Stimulated activated CD8-positive, alpha-beta memory T cell treated with anti-CD3 and anti-CD28 coated beads, Interleukin-2, amount 100 ng/mL, for 48 hours (primary cell): ENCODE measurements at regions not wholly inside any gene's neighbourhood (a gene's known extent, or its start where the extent isn't known, plus 50 kb on each side); places are given as distances from the start of the nearest gene placed in this dataset.

Experiments
- DNase-seq, 2 donors: peaks; one replicate each; pipeline ENCODE4 v3.0.0-alpha.2; 2020; ENCODE audit warnings: low read depth in 2 of 2

DNA sequence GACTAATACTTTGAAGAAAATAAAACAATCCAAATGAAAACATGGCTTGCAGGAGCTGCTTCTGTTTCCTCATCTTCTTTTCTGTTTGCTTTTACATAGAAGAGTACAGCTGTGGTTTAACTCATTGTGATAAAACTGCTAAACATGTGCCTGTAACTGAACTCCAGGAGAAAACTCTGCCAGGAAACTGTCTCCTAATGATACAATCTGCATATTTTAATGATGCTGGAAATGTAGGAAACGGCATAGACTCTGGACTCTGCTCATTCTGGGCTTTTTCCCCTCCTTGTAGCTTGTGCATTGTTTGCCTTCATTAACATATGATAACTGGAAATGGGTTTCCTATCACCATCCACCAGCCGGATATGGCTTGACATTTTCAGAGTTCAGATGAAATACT lies 813.3 kb upstream of the WWC1 start:
- DNase-seq: no peak

DNA sequence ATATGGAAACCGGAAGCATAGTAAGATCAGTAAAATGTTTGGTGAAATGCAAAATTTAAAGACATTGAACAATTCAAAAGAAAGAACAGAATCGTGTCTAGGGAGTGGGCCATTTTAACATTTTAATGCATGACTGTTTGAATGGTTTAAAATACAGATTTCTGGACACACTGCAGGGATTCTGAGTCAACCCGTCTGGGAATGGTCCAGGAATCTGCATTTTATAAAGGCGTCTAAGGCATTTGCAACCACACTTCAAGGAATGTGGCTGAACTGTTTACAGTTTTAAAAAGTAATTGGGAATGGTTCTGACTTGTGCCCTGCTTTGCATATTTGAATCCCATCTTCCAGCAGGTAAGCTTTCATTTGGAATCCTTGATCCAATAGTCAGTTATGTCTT lies 811.7 kb upstream of the WWC1 start:
- no peak for DNase-seq

DNA sequence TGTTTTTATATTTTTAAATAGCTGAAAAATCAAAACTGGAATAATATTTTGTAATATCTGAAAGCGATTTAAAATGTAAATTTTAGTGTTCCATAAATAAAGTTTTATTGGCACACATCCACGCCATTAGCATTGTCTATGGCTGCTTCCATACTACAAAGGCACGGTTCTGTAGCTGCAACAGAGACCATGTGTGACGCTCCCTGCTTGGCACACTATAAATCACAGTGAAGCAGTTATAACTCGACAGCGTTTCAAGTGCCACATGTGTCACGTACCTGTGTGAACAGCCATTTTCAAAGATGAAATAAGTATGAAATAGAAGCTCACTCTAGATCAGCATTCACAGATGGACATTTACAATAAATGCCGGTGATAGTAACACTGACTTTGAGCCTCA lies 810.1 kb upstream of the WWC1 start:
- no peak for DNase-seq

DNA sequence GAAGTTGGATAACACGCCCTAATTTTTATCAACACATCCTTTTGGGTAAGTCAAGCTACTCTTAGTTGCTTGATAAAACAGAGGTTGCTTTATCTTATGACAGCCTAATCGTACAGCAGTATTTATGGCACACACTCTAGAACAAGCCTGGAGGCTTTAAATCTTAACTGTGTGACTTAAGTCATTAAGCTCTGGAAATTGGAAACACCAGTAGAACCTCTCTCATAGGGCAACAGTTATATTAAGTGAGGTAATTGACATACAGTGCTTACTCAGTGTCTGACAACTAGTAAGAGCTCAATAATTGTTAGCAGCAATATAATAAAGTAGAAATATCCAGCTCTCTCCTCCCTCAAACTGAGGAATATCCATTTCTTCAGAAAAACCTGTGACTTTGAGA lies 808.9 kb upstream of the WWC1 start:
- no peak for DNase-seq

DNA sequence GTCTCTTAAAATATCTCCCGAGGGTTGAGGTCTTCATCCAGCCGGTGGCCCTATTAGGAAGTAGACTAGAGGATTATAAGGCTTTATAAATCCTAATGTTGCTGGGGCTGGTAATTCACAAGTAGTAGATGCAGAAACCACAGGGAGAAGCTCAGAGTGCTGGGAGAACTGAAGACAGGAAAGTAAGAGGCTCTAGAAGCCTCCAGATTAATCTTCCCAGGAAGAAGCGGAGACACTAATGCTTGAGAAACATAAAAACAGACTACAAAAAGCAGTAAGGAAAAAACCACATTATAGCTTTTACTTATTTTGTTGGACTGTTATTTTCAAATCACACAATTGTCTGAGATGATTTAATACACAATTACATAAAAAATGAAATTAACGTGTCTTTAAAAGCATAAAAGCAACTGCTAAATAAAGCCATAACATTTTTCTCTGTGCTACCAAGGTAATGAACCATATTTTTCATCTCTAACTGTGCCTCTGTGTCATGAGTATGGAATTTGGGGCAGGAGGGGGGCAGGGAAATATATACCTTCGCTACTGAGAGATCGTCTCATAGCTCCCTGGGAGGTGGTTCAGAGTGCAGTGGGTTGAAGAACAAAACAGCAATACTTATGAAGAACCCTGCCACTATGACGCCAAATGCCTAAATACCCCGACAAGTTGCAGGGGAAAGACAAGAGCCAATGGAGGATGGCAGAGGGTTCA lies 806.2 kb upstream of the WWC1 start:
- DNase-seq: no peak

DNA sequence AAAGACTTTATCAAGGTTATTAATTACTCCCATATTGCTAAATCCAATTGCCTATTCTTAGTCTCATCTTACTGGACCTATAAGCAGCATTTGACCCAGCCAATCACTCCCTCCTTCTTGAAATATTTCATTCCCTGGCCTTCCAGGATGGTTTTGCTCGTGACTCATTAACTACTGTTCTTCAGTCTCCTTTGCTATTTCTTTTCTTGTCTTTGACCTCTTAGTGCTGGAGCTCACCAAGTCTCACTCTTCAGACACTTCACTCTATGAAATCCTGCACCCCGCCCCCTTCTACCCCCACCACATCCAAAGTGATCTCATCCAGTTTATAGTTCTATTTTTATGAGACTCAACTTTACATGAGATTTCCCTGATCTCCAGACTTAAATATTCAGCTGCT lies 803.1 kb upstream of the WWC1 start:
- DNase-seq: no peak

DNA sequence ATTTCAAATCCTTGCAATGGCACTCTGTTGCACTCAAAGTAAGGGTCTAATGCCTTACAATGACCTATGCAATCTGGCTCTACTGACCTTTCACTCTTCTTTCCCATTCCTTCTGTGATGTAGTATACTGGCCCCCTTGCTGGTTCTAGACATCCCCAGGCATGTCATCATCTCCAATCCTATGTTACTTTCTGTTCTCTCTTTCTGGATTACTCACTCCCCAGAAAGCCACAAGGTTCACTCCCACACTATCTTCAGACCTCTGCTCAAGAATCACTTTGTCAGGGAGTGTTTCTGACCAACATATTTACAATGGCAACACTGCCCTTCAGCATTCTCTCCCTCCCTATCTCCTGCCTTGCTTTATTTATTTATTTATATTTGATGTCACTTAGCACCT lies 802.2 kb upstream of the WWC1 start:
- DNase-seq: no peak

DNA sequence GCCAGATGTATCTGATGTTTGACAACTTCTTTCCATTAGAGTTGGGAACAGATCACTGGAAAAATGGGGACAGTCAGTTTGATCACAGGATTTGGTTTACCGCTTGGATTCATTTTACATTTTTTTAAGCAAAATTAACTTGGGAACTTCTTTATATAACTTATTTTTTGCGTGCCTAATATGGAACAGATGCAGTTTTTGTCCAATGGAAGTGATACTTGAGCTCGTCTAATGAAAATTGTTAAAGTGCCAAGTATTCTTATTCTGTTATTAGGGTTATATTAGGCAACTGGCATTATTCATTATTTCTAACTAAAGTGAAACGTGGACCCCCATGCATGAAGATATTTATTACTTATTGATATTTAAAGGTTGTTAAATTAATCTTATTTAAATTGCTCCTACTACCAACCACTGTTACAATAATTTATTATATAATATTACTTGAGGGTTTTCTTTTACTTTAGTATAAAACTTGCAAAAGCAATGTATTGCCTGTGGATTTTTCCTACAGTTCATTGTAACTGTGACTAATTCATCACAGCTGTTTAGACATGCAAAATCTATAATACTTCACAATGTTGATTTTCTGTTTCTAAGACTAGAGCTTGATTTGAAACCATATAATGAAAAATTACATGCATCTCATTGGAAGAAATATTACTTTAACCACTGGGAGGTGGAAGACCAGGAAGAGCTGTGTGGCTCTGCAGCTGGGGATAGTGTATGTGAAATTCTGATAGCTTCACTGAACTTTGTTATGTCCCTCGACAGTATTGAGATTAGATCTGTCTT lies 787.3 kb upstream of the WWC1 start:
- no peak for DNase-seq

DNA sequence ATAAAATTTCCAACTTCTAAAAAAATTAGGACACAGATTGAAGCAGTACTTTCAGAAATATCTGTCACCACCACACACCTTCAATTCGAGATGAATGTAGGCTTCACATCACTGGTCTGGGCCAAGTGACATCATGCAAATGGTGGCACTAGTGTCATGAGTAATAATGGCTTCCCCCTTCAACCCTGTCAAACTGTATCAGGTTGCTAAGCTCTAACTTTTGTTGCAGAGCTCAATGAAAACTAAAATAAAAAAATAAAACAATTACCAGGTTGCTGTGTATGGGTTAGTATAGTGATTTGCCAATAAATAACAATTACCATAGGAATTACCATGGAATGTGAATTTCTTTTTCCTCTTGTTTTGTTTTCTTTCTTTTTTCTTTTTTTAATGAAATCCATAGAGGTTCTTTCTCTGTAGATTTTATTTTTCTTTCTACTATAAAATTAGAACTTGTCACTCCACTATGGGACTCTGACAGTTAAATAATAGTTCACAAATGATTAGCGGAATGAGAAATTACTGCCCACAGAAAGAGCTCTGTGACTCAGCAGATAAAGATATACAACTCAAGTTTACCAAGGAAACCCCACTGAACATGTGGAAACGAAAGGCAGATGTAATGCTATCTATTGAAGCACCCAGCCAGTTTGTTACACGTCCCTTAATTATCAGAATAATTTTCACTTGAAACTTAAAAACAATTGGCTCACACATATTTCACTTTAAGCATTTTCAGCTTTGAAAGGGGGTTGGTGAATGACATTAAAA lies 783.8 kb upstream of the WWC1 start:
- no peak for DNase-seq

DNA sequence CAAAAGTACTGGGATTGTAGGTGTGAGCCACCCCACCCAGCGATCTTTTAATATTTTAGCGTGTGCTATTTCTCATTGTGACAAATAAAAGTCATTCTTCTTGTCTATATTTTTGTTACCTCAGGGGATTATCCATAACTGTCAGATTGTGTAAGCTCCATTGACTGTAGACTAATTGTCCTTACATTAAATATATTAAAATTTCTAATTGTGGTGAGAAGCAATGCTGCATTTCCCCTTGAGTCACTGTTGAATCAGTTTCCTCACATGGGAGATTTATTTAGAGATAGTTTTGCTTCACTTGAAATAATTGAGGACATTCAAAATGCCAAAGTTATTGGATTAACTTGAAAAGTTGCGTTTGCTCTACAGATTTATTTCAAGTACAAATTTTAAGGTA lies 782.4 kb upstream of the WWC1 start:
- no peak for DNase-seq

DNA sequence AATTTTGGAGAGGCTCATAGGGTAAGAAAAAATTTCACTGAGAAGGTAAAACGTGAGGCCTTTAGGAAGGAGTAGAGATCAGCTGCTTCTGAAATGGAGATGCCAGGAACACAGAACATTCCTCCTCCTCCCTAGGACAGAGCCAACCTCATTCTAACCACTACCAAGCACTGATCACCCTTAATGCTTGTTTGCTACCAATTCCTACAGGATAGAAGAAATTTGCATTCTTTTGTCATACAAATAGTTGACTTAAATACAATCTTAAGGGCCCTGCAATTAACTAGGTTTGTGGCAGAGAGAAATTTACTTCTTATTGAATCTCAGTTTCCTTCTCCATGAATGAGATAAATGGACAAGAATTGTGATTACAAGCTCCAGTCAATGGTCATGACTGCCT lies 780.2 kb upstream of the WWC1 start:
- no peak for DNase-seq

DNA sequence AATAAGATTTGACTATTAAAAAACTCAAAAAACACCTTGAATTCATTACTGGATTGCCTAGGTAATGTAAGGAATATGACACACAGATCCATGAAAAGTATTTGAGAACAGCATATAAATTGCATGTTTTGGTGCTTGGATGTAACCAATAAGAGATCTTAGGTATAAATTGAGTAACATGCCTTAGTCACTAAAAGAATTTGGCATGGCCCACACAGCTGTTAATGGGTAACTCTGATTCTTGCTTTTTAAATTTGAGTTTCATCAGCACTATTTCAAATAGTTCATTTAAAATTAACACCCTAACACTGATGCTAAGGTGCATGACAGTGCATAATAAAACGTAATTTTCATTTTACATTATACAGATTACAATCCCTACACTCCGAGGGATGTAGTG lies 779.3 kb upstream of the WWC1 start:
- DNase-seq: no peak

DNA sequence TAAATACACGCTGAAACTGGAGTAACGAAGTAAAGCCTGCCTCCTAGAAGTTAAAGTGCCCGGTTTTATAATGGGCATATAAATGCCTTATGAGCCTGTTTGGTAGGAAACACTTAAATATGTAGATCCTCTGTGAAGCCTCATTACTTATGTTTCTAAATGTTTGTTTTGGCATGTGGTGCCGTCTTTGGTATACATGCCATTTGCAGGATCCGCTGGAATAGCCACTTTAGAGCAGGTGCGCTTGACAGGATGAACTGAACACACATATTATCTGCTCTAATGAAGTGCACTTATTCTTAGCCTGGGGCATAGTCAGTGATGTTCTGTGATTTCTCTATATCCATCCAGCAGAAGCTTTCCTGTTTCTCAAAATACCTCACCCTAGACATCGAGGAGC lies 778.1 kb upstream of the WWC1 start:
- no peak for DNase-seq

DNA sequence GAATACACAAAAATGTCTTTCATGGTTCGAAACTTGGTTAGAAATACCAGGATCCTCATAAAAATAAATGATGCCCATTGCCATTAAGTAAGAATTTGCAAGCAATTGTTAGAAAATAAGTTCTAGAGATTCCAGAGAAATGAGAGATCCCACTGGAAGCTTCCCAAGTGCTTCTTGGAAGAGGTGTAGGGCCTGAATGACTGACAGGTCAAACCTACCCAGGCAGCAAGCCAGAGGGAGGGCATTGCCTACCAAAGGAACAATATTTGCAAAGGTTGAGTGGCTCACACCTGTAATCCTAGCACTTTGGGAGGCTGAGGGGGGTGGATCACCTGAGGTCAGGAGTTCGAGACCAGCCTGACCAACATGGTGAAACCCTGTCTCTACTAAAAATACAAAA lies 777.0 kb upstream of the WWC1 start:
- DNase-seq: no peak

DNA sequence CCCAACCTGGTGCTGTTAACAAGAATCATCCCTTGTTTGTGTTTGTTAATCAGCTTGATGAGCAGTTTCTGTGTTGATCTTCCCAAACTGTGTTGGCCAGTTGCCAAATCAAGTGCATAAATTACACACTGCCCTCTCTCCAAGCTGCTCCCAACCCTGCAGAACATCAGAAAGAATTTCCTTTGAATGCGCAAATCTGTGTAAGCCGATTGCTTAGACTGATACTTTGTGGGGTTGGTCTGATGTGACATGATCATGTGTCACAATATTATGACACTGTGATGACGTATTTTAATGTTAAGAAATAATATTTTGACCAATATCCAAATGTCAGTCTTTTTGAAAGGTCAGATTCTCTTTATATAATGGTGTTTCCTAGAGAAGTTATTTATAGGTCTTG lies 766.4 kb upstream of the WWC1 start:
- no peak for DNase-seq

DNA sequence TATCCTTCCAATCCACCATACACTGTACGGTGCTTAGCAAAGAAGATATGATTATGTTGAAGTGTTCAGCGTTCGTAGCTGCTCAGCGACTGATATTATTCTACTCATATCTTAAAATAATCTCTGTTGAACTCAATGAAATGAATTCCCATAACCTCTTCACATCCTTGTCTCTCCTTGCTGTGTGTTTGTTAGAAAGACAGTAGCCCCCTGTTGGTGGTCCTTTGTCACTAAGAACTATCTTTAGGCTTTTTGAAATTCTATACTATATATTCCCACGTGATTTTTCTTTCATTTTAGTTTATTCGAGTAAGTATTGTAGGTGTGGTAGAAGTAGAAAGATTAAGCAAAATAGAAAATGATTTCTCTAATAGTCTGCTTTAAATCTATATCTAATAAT lies 762.8 kb upstream of the WWC1 start:
- DNase-seq: no peak

DNA sequence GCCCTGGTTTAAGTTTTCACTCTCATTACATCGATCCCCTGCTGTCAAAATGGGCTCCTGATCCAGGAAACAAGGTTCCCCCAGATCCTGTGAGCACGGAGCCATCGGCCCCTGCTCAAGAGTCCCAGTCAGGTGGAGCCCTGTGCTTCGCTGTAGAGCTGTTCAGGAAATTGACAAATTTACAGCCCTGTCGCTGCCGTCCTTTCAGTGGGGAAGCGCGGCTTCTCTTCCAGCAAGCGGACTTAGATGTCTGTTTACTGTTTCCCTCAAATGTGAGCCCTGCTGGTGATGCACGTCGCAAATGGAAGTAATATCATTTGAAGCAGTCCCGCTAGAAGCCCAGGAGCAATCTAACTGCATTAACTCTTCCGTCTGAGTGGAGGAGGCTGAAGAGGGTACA lies 760.9 kb upstream of the WWC1 start:
- no peak for DNase-seq

DNA sequence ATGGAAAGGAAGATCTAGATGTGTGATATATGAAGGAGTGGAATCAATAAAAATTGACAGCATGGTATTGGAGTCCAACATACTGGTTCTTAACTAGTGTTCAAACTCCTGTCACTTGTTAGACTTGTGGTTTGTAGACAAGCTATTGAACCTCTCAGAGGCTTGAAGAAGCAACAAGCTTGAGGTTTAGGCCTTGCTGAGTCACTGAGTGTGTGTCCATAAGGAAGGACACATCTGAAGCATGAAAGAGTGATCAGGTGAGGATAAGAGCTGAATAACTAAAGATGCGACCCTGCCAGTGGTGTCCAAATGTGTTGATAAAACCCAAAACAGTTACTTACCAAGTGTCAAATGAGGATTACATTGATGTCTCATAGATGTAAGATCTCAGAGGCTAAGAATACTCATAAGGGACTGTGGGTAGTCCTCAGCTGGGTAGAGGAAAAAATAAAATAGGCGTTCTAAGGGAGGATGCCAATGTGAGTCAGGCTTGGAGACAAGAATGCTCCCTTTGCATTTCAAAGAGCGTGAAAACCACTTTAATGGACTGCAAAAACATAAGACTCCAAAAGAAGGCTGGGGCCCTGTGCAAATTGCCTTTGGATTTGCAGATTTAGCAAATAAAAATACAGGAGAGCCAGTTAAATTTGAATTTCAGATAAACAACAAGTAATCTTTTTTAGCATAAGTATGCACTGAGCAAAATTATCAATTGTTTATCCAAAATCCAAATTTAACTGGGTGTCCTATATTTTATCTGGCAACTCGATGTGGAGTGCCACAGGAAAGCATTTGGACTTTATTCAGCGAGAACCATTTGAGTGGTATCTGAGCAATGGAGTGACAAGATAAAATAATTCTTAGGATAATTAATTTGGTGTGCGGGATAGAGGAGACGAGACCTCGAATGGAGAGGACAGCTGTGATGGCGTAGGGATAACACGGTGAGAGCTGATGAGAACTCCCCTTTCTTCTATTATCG lies 757.3 kb upstream of the WWC1 start:
- no peak for DNase-seq

DNA sequence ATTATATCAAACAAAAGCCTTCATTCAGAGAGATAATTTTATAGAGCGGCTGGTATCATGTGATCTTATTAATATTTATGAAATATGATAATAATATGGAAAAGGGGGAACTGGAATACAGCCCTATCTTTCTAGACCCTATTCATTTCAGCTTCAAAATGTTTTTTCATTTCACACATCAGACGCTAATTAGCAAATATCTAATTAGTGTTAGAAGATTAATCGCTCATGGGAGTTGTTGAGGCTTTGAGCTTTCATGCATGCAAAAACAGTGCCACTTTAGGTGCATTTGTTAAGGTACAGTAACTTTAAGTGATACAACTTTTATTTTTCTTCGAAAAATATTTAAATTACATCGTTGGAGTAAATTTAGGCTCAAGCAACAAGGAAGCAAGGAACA lies 751.7 kb upstream of the WWC1 start:
- no peak for DNase-seq

DNA sequence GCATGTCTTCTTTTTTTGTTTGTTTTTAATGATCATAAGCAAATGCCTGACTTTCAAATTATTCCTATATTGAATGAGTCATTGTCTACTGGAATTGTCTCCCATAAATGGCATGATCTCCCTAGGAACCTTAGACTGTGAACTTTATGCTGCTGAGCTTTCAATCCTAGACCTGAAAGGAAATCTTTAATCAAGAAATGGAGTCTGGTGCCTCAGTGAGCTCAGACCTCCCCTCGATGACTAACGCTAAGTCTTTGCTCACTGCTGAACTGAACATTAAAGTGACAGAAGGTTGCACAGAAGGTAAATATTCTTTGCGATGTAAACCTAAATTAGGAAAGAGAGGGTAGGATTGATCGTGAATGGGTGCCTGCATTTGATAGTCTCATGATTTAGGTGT lies 745.2 kb upstream of the WWC1 start:
- no peak for DNase-seq

DNA sequence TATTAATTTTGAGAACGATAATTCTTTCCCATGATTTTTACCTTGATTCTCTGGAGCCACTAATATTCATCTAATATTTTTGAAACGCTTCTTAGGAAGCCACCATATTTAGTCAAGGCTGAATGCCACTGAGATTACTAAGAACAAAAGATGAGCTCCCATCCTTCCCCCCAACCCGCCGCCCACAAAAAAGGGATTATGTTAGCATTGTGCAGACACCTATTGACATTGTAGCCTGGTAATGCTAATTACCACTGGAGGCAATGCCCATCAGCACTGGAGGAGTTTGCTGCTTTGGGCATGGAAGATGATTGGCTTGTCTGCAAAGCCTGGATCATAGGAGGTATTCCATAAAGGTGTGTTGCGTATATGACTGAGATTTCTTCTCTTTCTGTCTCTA lies 739.1 kb upstream of the WWC1 start:
- no peak for DNase-seq

DNA sequence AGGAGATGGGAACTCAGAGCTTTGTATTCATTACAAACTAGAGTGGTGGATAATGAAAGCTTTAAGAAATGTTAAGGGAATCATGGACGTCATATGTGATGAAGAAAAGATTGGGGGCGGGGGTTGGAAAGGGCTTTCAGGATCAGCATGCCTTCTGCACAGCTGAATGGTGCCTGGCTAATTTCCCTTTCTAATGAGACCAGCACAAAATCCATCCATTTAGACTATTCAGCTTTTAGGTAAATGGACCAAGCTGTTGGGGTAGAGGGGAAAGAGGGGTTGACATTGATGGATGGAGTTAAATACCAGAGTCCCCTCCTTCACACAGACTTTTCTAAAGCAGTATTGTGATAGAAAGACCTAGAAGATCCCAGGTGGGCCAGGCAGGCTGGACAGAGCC lies 737.9 kb upstream of the WWC1 start:
- DNase-seq: no peak
